Chondrocyte (in vitro differentiated cells): ENCODE measurements at regions not wholly inside any gene's neighbourhood (a gene's known extent, or its start where the extent isn't known, plus 50 kb on each side); places are given as distances from the start of the nearest gene placed in this dataset.

ENCODE experiments used
- DNase-seq: peaks from one replicate; pipeline ENCODE4 v3.0.0; 2021; ENCODE audit warnings: mixed read lengths, low spot score
- H3K27ac Mint-ChIP-seq: one replicate; pipeline ENCODE4 v1.8.0; 2021; ENCODE audit warnings: mild to moderate bottlenecking, moderate library complexity, mixed read lengths; ENCODE audit not compliant: unreplicated experiment
- H3K27me3 Mint-ChIP-seq: 2 replicates; pipeline ENCODE4 v1.8.0; 2021; ENCODE audit warnings: low read depth, mixed read lengths
- H3K36me3 Mint-ChIP-seq: 2 replicates; pipeline ENCODE4 v1.8.0; 2021; ENCODE audit warnings: low read depth, mixed read lengths
- H3K4me1 Mint-ChIP-seq: 2 replicates; pipeline ENCODE4 v1.8.0; 2021; ENCODE audit warnings: low read depth, mild to moderate bottlenecking, mixed read lengths
- H3K4me3 Mint-ChIP-seq: one replicate; pipeline ENCODE4 v1.8.0; 2021; ENCODE audit warnings: mild to moderate bottlenecking, moderate library complexity, mixed read lengths; ENCODE audit not compliant: unreplicated experiment
- H3K9me3 Mint-ChIP-seq: 2 replicates; pipeline ENCODE4 v1.8.0; 2021; ENCODE audit warnings: low read depth, mixed read lengths
- CTCF ChIP-seq: fragments of 200-600 bp; sonication (generic); IDR thresholded peaks from 2 replicates; pipeline ENCODE4 v1.5.0; 2021; ENCODE audit warnings: antibody characterized with exemption, mild to moderate bottlenecking, moderate library complexity

GRCh38 chr5:173550641-173551040 lies 65.8 kb downstream of the BOD1 start:
- no peak for TF ChIP-seq CTCF
- Mint-ChIP-seq H3K9me3 (no peaks in the 10 kb centered on the region), H3K4me3 (no peak overlapping the region), H3K27me3 (peaks cover 2% of the 10 kb centered on the region), H3K4me1 (peaks cover 23% of the 10 kb centered on the region), H3K36me3 (no peaks in the 10 kb centered on the region), H3K27ac (no peak overlapping the region)
- no peak for DNase-seq

DNA sequence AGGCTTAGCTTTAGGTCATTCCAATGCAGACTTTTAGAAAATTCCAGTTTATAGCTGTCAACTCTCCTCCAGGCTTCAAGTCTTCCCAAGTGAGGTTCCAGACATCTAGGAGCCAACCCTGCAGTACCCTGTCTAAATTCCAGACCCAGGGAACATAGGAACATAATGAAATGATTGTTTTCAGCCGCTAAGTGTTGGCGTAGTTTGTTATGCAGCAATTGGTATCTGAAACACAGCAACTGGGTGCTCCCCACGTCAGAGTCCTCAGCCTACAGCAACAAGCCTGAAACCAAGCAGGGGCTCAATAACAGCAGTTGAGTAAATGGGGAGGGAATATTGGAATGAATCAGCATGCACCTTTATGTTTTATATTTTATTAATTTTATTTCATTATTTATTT lies 66.8 kb downstream of the BOD1 start:
- no peaks in the 10 kb centered on the region for H3K9me3 Mint-ChIP-seq

DNA sequence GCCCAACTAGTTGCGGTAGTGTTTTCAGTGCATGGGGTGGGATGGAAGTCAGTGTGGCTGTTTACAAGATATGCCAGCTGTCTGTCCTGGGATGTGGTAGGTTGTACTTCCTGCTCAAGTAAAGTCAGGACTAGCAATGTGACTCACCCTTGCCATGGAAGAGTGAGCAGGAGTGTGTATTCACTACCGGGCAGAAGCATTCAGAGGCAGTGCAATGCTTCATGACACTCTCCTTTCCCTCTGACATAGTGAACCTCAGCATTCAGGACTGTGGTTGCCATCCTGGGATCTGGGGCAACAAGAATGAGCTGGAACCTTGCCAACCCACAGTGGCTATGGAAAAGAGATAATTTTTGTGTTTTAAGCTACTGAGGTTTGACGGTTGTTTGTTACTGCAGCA lies 68.9 kb downstream of the BOD1 start:
- peak overlapping the region; percentile 4 for H3K27ac Mint-ChIP-seq
- no peaks in the 10 kb centered on the region for H3K27me3 Mint-ChIP-seq
- no peak for TF ChIP-seq CTCF
- H3K9me3 Mint-ChIP-seq, result no peaks in the 10 kb centered on the region
- no peak for DNase-seq
- H3K4me3 Mint-ChIP-seq, result no peak overlapping the region
- no peaks in the 10 kb centered on the region for H3K36me3 Mint-ChIP-seq
- H3K4me1 Mint-ChIP-seq, result peaks cover 16% of the 10 kb centered on the region

More for the DNA sequence above, 66.8 kb downstream of the BOD1 start:
- Mint-ChIP-seq H3K27ac (no peak overlapping the region), H3K36me3 (no peaks in the 10 kb centered on the region), H3K4me3 (no peak overlapping the region), H3K27me3 (peaks cover 2% of the 10 kb centered on the region), H3K4me1 (peaks cover 23% of the 10 kb centered on the region)
- no peak for DNase-seq
- no peak for TF ChIP-seq CTCF

DNA sequence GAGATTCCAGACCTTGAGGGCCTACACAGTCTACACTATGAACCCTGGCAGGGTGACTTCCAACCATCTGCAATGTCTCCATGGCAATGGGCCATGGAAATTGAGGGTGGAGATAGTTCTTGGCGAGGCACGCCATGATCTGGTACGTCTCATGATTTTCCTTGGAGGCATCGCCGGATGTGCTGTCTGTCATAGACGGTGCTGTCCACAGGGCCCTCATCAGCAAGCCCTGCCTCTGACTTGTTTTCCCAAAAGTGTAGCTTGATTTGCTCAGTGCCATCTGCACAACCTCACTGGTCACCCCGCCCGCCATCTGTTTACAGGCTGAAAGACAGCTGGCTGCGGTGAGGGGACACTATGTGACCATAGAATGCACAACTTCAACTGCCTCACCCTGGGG lies 73.5 kb downstream of the BOD1 start:
- no peak for TF ChIP-seq CTCF
- H3K36me3 Mint-ChIP-seq, result no peaks in the 10 kb centered on the region
- no peaks in the 10 kb centered on the region for H3K27me3 Mint-ChIP-seq
- H3K9me3 Mint-ChIP-seq, result no peaks in the 10 kb centered on the region
- H3K27ac Mint-ChIP-seq, result no peak overlapping the region
- no peak overlapping the region for H3K4me3 Mint-ChIP-seq
- peaks cover 10% of the 10 kb centered on the region for H3K4me1 Mint-ChIP-seq
- no peak for DNase-seq

- Mint-ChIP-seq H3K4me1 (peaks cover 5% of the 10 kb centered on the region), H3K9me3 (no peaks in the 10 kb centered on the region), H3K36me3 (no peaks in the 10 kb centered on the region), H3K4me3 (no peak overlapping the region), H3K27me3 (no peaks in the 10 kb centered on the region), H3K27ac (no peak overlapping the region)
- no peak for TF ChIP-seq CTCF
- no peak for DNase-seq
These were observed 74.3 kb downstream of the BOD1 start for GRCh38 chr5:173542159-173542558.
